GM19328 (cell line): ENCODE measurements at regions not wholly inside any gene's neighbourhood (a gene's known extent, or its start where the extent isn't known, plus 50 kb on each side); places are given as distances from the start of the nearest gene placed in this dataset.

Source experiments
- ATAC-seq: cut with Tn5 transposase; IDR thresholded peaks from one replicate; pipeline ENCODE4 v1.9.1; 2021; ENCODE audit warnings: mild to moderate bottlenecking, moderate library complexity; ENCODE audit not compliant: unreplicated experiment

DNA sequence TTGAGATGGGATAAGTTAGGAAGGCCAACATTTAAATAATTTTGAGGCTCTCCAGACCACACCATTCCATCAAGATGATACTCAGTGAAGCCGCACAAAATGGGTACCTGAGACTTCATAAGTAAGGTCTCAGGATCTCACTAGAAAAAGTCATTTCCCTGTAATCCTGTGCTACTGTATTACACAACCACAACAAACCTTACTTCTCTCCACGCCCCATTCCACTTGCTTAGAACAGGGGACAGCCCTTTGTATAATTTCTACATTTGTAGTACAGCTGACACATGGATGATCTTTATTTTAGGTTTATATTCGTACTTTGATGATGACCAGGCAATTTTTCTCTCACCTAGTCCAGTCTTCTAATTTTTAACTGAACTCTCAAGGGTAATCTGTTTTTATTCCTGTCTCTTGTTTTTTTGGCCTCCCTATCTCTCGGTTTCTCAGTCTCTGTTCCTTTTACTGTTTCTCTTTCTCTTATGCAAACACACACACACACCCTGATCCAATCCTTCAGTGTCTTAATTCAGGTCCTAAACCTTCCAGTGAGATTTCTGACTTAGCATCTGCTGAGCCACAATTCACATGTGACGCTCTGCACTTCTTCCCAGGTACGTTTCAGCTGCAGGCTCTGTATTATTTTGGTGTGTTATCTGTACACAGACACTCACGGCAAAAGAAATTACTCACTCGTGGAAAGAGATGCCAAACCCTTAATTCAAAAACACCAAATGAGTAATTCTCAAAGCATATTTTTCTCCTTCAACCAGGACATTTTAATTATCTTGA, 223.2 kb upstream of the THBS1 start:
- ATAC-seq = no peak

- no peak for ATAC-seq
Observed at GRCh38 chr15:39358441-39359041, 222.3 kb upstream of the THBS1 start.

GRCh38 chr15:39359771-39360170, 221.1 kb upstream of the THBS1 start:
- ATAC-seq = no peak

- no peak for ATAC-seq
Observed at GRCh38 chr15:39360452-39360851, 220.4 kb upstream of the THBS1 start.

DNA sequence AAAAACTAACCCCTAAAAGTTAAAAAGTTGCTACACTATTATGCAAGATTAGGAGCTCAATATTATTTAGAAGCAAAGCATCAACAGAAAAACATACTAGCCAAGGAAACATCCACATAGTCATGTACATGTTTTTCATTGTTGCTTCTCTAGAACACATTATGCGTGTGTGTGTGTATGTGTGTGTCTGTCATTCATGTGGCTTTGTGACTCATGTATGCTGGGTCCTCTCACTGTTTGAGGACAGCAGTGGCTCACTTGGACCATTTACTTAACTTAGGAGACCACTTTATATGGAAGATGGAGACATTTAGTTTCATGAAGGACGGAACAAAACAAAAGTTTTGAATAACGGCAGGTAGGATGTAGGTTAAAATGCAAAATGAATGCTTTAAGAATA, 219.4 kb upstream of the THBS1 start:
- no peak for ATAC-seq

DNA sequence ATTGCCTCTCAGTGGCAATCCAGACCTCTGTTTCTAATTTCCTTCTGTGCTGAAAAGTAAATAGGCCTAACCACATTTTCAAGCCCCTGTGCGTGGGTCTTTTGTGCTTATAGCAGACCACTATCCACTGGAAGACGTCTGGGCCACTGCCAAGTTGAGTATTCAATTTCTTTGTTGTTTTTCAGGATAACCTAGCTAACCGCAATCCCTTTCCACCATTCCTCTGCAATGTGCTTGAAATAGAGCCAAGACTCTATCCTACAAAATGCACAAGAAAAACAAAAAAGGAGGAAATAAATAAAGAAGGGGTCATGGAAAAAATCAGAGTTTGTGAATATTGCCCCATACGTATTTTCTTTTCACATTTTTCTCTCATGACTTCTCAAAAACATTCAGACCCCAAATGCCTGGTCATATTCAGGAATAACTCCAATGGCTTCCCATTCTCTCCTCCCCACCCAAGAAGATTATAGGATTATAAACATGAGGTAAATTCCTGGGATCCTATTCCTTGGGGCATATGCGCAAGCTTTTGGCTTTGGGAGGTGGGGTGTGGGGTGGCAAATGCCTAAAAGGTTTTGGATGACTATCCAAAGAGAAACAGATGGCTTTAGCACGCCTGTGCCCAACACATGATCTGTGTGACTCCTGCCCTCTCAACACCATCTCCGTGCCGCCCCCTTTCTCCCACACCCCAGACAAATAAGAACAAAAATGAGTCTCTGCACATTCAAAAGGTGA, 217.9 kb upstream of the THBS1 start:
- no peak for ATAC-seq

GRCh38 chr15:39363761-39364586, 216.9 kb upstream of the THBS1 start:
- ATAC-seq = no peak

DNA sequence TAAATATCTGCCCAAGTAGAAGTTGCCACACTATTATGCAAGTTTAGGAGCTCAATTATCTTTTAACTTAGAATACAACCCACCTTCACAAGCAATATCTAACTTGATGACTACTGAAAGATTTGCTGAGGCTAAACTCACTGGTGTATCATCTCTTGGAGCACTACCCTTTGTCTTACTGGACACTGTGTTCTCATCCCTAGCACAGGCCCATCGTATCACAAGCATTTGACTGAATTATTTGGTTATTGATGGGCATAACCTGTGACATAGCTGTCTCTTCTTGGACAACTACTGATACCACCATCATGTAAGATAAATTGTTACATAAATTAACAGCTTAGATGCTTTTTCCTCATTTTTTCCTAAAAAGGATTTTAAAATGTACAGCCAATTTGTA, 216.2 kb upstream of the THBS1 start:
- no peak for ATAC-seq

GRCh38 chr15:39365161-39365560, 215.7 kb upstream of the THBS1 start:
- ATAC-seq = no peak

- ATAC-seq = no peak
Observed at GRCh38 chr15:39365873-39366272, 215.0 kb upstream of the THBS1 start.

DNA sequence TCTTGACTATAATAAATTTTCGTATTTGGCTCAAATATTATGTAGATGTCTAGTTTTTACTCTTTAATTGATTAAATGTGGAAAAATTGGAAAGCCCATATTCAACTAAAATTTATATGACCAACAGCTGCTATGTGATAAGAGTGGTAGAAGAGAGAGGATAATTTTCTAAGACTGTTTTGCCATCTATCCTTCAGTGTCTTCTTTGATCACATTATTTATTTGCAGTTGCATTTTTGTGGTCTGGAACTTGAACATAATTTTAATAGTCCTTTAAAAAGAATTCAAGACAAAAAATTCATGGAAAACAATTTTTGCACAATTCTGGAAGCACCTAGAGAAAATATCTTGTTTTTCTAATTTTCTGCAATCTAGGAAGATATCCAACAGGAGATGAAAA, 213.3 kb upstream of the THBS1 start:
- no peak for ATAC-seq

- ATAC-seq = no peak
Observed at GRCh38 chr15:39369768-39370167, 211.1 kb upstream of the THBS1 start.

DNA sequence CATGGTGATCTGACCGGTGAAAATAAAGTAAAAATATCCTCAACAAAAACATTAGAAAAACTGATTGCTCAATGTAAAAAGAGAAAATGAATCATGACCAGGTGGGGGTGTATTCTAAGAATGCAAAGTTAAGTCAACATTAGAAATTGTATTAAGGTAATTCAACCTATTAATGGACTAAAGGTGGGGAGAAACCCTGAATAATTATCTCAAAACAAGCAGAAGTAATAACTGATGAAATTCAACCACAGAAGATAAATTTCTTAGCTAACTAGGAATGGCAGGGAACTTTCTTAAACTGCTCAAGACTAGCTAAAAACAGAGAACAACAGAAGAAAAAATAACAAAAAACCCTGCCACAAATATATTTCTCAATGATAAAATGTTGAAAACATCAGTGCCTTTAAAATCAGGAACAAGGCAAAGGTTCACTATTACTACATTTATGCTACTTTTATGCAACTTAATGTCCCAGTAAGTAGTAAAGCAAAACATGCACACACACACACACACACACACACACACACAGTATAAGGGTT, 204.4 kb upstream of the THBS1 start:
- no peak for ATAC-seq

GRCh38 chr15:39381517-39381916, 199.4 kb upstream of the THBS1 start:
- no peak for ATAC-seq

GRCh38 chr15:39388118-39388517, 192.8 kb upstream of the THBS1 start:
- ATAC-seq = no peak

DNA sequence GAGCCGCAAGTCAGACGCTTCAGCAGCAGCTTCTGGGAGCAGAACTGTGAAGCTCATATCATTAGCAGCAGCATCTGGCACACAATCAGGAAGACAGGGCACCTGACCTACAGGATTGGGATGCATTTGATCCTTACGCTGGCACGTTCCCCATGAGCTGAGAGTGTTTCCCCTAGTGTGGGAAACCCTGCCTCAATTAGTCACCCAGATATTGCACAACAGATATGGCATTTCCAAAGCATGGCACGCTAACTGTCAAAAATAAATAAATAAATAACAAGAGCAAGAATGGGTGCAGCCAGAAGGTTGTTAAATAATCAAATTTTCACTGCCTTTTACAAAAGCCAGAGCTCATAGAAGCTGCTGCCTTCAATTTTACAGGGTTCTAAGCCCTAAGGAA, 189.6 kb upstream of the THBS1 start:
- ATAC-seq = no peak

- no peak for ATAC-seq
Observed at GRCh38 chr15:39392469-39393047, 188.3 kb upstream of the THBS1 start.

DNA sequence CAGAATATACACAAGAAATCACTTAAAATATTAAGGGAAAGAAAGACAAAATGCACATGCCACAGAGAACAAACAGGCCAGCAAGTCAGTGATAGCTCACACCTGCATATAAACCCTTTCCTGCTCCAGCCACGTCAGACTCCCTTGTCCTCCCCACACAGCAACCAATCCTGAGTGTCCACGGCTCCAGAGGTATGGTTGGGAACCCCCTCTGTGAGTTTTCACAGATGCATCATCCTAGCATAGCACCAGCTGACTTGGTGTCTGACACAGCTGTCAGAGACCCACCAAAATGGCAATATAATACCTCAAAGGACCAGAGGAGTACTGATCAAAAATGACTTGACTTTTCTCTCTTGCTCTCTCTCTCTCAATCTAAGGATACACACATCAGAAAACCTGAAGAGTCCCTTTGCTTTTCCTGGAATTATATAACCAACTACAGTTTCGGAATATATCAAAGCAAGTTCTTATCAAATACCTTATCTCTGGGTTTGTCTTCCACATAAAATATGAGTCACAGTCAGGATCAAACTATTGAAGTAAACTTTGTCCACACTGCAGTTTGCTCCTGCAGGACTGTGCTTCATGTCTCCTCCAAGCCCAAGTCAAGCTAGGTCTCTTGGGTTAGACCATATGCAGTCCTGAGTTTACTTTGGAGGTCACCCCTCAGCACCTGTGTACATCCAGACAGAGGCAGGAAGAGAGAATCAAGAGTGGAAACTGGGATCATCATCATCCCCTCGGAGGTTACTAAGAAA, 187.1 kb upstream of the THBS1 start:
- ATAC-seq = no peak

- ATAC-seq = no peak
Observed at GRCh38 chr15:39394496-39394895, 186.4 kb upstream of the THBS1 start.
